ENCODE measurements at regions not wholly inside any gene's neighbourhood (a gene's known extent, or its start where the extent isn't known, plus 50 kb on each side); places are given as distances from the start of the nearest gene placed in this dataset.
"Not testable (repeated sequence)": the region's sequence is repeated elsewhere in the genome, so short reads cannot be mapped to it uniquely, and the experiment has no call there.

GRCh38 chr3:28156599-28156998 is 84.8 kb upstream of the CMC1 start:
- DNase-seq: not testable (repeated sequence)

GRCh38 chr3:28171962-28172361 is 69.5 kb upstream of the CMC1 start:
- DNase-seq: no peak

GRCh38 chr3:28172748-28173147 is 68.7 kb upstream of the CMC1 start:
- DNase-seq: no peak

GRCh38 chr3:28173836-28174235 is 67.6 kb upstream of the CMC1 start:
- no peak for DNase-seq

- no peak for DNase-seq
Measured at GRCh38 chr3:28186748-28187147, 54.7 kb upstream of the CMC1 start.

GRCh38 chr3:28188686-28189085 is 52.7 kb upstream of the CMC1 start:
- no peak for DNase-seq

- DNase-seq: no peak
Measured at GRCh38 chr3:28191363-28191762, 50.1 kb upstream of the CMC1 start.

All from SW 1271 (cell line).